Mucosa of rectum (tissue), 2 donors: ENCODE measurements at regions not wholly inside any gene's neighbourhood (a gene's known extent, or its start where the extent isn't known, plus 50 kb on each side); places are given as distances from the start of the nearest gene placed in this dataset.

Experiments used
- H3K27ac ChIP-seq, 2 donors: one replicate each; pipeline ENCODE4 v1.7.0; 2013; ENCODE audit warnings: inconsistent platforms in 2 of 2, low read depth in 2 of 2, low read length in 2 of 2
- H3K27me3 ChIP-seq, 2 donors: one replicate each; pipeline ENCODE4 v1.7.0; 2013; ENCODE audit warnings: low read length in 2 of 2; ENCODE audit not compliant: control insufficient read depth in 2 of 2, insufficient read depth in 2 of 2
- H3K36me3 ChIP-seq, 2 donors: one replicate each; pipeline ENCODE4 v1.7.0; 2013; ENCODE audit warnings: low read length in 2 of 2; ENCODE audit not compliant: control insufficient read depth in 2 of 2, insufficient read depth in 2 of 2
- H3K4me1 ChIP-seq, 2 donors: one replicate each; pipeline ENCODE4 v1.7.0; 2013; ENCODE audit warnings: low read length in 2 of 2, mild to moderate bottlenecking in 1 of 2; ENCODE audit not compliant: control insufficient read depth in 2 of 2, insufficient read depth in 2 of 2
- H3K4me3 ChIP-seq, 2 donors: one replicate each; pipeline ENCODE4 v1.7.0; 2013; ENCODE audit warnings: low read length in 2 of 2
- H3K9ac ChIP-seq, 2 donors: one replicate each; pipeline ENCODE4 v1.7.0; 2013; ENCODE audit warnings: low read length in 2 of 2, low read depth in 1 of 2, mild to moderate bottlenecking in 1 of 2
- H3K9me3 ChIP-seq, 2 donors: one replicate each; pipeline ENCODE4 v1.7.0; 2013; ENCODE audit warnings: low read length in 2 of 2; ENCODE audit not compliant: control insufficient read depth in 2 of 2
- donor health status: healthy.
- donor health status: Normal muscosa, but diverticular disease.

DNA sequence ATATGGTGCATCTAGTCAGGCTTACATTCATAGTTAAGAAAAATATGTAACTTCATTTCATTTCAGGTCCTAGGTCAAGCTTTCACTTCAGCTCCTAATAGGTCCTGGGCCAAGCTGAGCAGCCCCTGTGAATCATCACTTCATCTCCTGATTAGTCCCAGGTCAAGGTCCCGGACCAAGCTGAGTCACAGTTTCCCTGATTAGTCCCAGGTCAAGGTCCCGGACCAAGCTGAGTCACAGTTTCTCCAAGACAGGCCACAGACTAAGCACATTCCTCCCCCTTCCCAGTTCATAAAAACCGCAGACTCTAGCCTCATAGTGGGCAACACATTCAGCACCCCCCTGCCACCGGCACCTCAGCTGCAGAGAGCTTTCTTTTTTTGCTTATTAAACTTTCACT is 1331.8 kb downstream of the PCDH19 start:
- no peak overlapping the region for H3K27ac ChIP-seq
- no peaks in the 10 kb centered on the region for H3K36me3 ChIP-seq
- no peaks in the 10 kb centered on the region for H3K27me3 ChIP-seq
- H3K9ac ChIP-seq: no peak overlapping the region
- H3K9me3 ChIP-seq: no peaks in the 10 kb centered on the region
- H3K4me1 ChIP-seq: no peaks in the 10 kb centered on the region
- no peak overlapping the region for H3K4me3 ChIP-seq

DNA sequence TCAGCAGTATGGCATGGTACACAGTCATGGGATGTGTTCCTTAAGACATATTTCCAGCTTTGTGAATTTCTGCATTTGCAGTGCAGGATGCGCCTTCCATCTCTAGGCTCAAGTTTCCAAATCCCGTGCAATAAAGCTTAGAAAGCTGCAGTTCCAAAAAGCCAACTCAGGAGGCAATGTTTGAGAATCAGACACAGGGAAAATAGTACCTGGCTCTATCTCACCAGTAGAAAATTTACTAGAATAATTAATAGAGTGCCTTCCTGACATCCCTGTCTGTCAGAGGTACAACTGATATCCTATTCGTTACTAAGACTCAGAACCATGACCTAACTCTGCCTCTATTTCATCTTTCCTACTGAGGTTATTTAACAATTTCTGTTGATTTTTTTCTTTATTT is 1333.0 kb downstream of the PCDH19 start:
- Histone ChIP-seq H3K9ac (no peak overlapping the region), H3K27me3 (no peaks in the 10 kb centered on the region), H3K4me1 (no peaks in the 10 kb centered on the region)

DNA sequence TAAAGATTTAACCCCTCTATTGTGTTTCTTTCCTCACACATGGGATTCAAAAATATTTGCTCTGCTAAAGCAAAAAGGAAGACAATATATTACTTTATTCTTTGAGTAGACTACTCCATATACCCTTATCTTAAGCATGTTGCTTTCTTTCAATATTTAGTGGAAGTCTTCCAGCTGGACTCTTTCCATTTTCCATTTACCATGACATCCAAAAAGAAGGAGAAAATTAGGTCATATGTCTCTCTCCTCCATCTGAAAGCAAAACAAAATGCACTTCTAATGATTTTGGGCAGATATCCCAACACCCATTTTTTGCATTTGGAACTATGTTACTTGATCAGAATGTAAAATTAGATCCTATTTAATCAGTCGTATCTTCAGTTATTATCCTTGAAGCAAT is 1336.5 kb downstream of the PCDH19 start:
- no peak overlapping the region for H3K27ac ChIP-seq
- H3K4me3 ChIP-seq: no peak overlapping the region
- H3K9me3 ChIP-seq: no peaks in the 10 kb centered on the region
- no peaks in the 10 kb centered on the region for H3K4me1 ChIP-seq
- no peaks in the 10 kb centered on the region for H3K27me3 ChIP-seq
- no peak overlapping the region for H3K9ac ChIP-seq
- no peaks in the 10 kb centered on the region for H3K36me3 ChIP-seq

More for the DNA sequence above, 1333.0 kb downstream of the PCDH19 start:
- Histone ChIP-seq H3K27ac (no peak overlapping the region), H3K36me3 (no peaks in the 10 kb centered on the region), H3K9me3 (no peaks in the 10 kb centered on the region), H3K4me3 (no peak overlapping the region)

DNA sequence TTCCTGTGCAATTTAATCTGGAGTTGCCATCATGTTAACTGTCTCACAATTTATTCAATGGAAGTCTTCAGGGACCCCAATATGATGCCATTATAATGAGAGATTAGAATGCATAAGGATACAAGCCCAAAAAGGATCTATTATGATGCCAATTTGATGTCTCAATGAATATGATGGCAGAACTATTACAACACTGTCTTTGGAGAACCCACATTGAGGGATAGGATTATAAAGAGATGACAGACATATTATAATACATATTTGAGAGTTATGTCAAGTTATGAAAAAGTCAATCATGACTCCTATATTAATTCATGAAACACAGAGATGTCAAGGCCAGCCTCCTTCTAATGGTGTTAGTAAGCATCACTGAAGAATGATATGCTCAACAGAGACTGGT is 1358.4 kb downstream of the PCDH19 start:
- Histone ChIP-seq H3K9me3 (no peaks in the 10 kb centered on the region), H3K9ac (no peak overlapping the region), H3K27ac (no peak overlapping the region), H3K4me1 (no peaks in the 10 kb centered on the region), H3K27me3 (no peaks in the 10 kb centered on the region), H3K4me3 (no peak overlapping the region), H3K36me3 (no peaks in the 10 kb centered on the region)

DNA sequence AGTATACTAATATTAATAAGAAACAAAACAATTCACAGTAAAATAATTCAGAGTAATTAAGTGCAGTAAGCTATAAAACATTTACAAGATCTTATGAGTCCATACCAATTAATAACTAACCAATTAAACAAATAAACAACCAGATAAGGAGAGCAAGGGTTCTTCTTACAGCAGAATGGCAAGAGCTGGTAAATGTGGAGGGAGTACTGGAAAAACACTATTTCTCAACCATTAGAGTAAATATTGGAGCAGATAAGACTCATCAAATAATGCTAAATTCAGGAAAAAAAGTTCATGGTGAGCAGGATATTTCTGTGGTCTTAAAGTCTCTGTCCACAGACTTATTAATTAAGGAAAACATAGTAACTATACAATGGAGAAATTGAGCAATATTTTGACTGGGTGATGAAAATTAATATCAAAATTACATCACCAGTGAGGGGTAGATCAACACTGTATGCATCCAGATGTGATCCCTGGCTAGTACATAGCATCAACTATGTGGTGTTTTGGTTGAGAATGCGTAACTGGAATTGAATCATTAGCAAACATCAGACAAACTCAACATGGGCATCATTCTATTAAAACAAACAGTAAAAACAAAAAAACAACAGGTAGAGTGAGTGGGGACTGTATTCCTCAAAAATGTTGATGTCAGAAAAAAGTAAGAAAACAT is 1376.7 kb downstream of the PCDH19 start:
- no peaks in the 10 kb centered on the region for H3K9me3 ChIP-seq
- no peaks in the 10 kb centered on the region for H3K4me1 ChIP-seq
- no peak overlapping the region for H3K9ac ChIP-seq
- H3K36me3 ChIP-seq: no peaks in the 10 kb centered on the region
- no peak overlapping the region for H3K27ac ChIP-seq
- H3K27me3 ChIP-seq: no peaks in the 10 kb centered on the region
- H3K4me3 ChIP-seq: no peak overlapping the region

DNA sequence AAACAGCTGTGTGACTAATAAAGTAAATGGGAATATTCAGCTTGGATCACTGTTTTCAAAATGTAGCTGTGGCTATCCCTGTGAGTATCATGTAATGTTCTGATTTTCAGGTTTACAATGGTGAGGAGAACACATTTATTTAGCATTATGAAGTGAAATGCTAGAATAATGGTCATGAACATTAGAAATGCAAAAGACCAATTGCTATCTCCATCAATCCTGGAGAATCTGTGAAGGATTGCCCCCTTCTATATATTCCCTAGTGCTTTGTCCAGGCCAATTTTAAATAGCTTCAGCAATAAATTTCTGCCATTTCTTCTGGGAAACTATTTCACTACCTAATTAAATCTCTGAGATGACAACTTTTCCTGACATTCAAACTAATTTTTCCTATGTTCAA is 1399.1 kb downstream of the PCDH19 start:
- no peaks in the 10 kb centered on the region for H3K9me3 ChIP-seq
- H3K4me1 ChIP-seq: no peaks in the 10 kb centered on the region
- no peaks in the 10 kb centered on the region for H3K36me3 ChIP-seq
- no peak overlapping the region for H3K4me3 ChIP-seq
- H3K27ac ChIP-seq: no peak overlapping the region
- no peak overlapping the region for H3K9ac ChIP-seq
- H3K27me3 ChIP-seq: no peaks in the 10 kb centered on the region

DNA sequence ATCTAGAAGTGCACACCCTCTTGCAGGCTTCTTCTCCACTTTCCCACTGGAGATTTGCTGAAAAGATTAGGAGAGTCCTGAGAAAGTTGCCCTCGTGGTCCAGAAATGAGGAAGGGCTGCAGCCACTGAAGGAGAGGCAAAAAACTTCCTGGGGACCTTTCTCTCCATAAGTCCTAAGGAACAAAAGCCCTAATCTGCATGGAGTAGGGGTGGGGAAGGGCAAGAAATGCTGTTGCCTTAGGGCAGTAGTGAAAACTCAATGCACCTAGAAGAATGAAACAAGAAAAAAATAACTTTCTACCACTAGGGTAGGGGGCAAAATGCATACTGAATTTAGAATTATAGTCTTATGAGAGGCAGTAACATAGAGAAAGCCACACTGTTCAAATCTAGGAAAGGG is 1408.8 kb downstream of the PCDH19 start:
- no peaks in the 10 kb centered on the region for H3K36me3 ChIP-seq
- no peaks in the 10 kb centered on the region for H3K4me1 ChIP-seq
- H3K9me3 ChIP-seq: no peaks in the 10 kb centered on the region
- H3K27me3 ChIP-seq: no peaks in the 10 kb centered on the region
- no peak overlapping the region for H3K27ac ChIP-seq
- H3K9ac ChIP-seq: no peak overlapping the region
- no peak overlapping the region for H3K4me3 ChIP-seq

DNA sequence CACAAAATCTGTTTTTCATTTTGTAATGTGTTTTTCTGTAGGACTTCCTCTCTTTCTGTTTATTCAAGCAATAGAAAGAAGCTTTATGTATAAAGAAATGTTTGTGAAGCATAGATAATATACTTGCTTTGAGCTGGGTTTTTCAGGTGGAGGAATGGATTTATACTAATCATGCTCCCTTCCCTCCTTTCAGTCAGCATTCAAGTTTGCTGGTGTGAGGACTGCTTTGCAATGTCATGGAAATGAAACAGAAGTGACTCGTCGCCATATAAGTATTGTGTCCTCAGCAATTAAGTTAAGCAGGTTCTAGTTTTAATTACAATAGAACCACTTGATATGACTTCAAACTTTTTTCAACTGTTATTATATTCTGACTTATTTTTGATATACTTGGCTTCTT is 1447.1 kb downstream of the PCDH19 start:
- Histone ChIP-seq H3K9ac (no peak overlapping the region), H3K27ac (no peak overlapping the region), H3K4me3 (no peak overlapping the region), H3K36me3 (no peaks in the 10 kb centered on the region), H3K9me3 (no peaks in the 10 kb centered on the region), H3K27me3 (no peaks in the 10 kb centered on the region), H3K4me1 (no peaks in the 10 kb centered on the region)

DNA sequence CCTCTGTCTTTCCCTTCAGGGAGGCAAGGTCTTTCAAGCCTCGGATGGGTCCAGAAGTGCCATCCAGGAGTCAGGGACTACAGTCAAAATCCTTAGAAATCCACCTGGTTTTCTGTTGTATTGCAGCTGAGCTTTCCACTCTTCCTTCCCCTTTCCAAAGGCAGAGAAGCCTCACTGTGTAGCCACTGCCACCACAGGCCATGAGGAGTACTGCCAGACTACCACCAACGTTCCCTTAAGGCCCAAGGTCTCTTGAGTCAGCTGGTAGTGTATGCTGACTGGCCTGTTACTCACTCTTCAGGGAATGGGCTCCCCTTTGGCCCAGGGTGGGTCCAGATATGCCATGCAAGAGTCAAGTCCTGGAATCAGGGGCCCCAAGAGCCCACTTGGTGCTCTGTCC is 1454.1 kb downstream of the PCDH19 start:
- no peaks in the 10 kb centered on the region for H3K4me1 ChIP-seq
- H3K27ac ChIP-seq: no peak overlapping the region
- H3K4me3 ChIP-seq: no peak overlapping the region

DNA sequence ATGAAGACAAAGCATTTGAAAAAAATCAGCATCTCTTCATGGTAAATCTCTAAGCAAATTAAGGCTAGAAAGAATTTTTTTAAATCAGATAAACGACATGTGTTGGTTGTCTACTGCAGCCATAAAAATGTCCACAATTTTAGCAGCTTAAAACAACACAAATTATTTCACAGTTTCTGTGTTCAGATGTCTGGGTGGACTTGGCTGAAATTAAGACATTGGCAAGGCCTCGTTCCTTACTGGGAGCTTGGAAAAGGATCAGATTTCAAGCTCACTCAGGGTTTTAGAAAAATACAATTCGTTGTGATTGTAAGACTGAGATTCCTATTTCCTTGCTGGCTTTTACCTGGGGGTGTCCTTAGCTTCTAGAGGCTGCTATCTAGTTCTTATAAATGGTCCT is 1470.6 kb downstream of the PCDH19 start:
- H3K4me1 ChIP-seq: no peaks in the 10 kb centered on the region

More for the DNA sequence above, 1454.1 kb downstream of the PCDH19 start:
- Histone ChIP-seq H3K36me3 (no peaks in the 10 kb centered on the region), H3K9ac (no peak overlapping the region), H3K27me3 (no peaks in the 10 kb centered on the region), H3K9me3 (no peaks in the 10 kb centered on the region)

DNA sequence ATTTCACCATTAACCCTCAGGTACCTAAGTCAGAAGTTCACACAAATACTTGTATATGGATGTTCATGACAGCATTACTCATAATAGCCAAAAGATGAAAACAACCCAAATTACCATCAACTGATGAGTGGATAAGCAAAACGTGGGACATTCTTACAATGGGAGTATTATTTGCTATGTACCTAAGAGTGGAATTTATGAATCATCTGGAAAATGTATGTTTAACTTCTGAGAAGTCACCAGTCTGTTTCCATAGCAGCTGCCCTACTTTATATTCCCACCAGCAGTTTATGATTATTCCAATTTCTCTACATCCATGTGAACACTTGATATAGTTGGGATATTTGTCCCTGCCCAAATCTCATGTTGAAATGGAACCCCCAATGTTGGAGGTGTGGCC is 1478.9 kb downstream of the PCDH19 start:
- H3K9ac ChIP-seq: no peak overlapping the region
- no peaks in the 10 kb centered on the region for H3K9me3 ChIP-seq
- H3K4me1 ChIP-seq: no peaks in the 10 kb centered on the region
- no peaks in the 10 kb centered on the region for H3K27me3 ChIP-seq
- H3K36me3 ChIP-seq: no peaks in the 10 kb centered on the region
- no peak overlapping the region for H3K27ac ChIP-seq
- H3K4me3 ChIP-seq: no peak overlapping the region

More for the DNA sequence above, 1470.6 kb downstream of the PCDH19 start:
- no peak overlapping the region for H3K9ac ChIP-seq
- no peaks in the 10 kb centered on the region for H3K27me3 ChIP-seq
- no peaks in the 10 kb centered on the region for H3K9me3 ChIP-seq
- no peak overlapping the region for H3K4me3 ChIP-seq
- H3K27ac ChIP-seq: no peak overlapping the region
- H3K36me3 ChIP-seq: no peaks in the 10 kb centered on the region
